ENCODE measurements at regions not wholly inside any gene's neighbourhood (a gene's known extent, or its start where the extent isn't known, plus 50 kb on each side); places are given as distances from the start of the nearest gene placed in this dataset.

DNA sequence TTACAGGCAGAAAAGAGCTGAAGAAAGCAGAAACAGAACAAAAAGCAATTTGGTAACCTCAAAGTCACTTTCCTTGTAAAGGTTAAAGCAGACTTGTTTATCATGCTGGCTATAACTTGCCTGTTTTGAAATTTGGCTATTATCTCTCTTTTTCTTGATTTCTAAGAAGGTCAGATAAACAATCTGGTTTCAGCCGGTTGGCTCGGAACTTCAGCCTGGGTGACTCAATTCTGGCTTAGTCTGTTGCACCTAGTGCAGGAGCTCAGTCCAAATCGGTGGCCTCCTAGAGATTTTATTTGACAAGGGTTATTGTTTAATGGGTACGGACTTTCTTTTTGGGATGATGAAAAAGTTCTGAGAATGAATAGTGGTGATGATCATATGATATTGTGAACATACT, 367.1 kb upstream of the B3GAT1 start:
- no peak for TF ChIP-seq EZH2phosphoT487 (IDR thresholded peaks at IDR 0.05; ENCODE audit: borderline replicate concordance)
- TF ChIP-seq, protein P1, sequence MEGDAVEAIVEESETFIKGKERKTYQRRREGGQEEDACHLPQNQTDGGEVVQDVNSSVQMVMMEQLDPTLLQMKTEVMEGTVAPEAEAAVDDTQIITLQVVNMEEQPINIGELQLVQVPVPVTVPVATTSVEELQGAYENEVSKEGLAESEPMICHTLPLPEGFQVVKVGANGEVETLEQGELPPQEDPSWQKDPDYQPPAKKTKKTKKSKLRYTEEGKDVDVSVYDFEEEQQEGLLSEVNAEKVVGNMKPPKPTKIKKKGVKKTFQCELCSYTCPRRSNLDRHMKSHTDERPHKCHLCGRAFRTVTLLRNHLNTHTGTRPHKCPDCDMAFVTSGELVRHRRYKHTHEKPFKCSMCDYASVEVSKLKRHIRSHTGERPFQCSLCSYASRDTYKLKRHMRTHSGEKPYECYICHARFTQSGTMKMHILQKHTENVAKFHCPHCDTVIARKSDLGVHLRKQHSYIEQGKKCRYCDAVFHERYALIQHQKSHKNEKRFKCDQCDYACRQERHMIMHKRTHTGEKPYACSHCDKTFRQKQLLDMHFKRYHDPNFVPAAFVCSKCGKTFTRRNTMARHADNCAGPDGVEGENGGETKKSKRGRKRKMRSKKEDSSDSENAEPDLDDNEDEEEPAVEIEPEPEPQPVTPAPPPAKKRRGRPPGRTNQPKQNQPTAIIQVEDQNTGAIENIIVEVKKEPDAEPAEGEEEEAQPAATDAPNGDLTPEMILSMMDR (conservative IDR thresholded peaks at IDR 0.05; ENCODE audit: low read length): no peak
- no peaks in the 10 kb centered on the region for H3K79me2 ChIP-seq (ENCODE audit: insufficient read depth, low read length)
- no peaks in the 10 kb centered on the region for H3K9me2 ChIP-seq (replicated peaks; ENCODE audit: low read depth, low read length)
- no peaks in the 10 kb centered on the region for H3K4me1 ChIP-seq (ENCODE audit: insufficient read depth, low read length, poor library complexity, severe bottlenecking)
- H3K4me2 ChIP-seq (ENCODE audit: low read depth, low read length, poor library complexity, severe bottlenecking): no peak overlapping the region
- no peaks in the 10 kb centered on the region for H3F3A ChIP-seq (ENCODE audit: low read depth)
- no peaks in the 10 kb centered on the region for H4K20me1 ChIP-seq (ENCODE audit: insufficient read depth, low read length, poor library complexity, severe bottlenecking)
- H3K27me3 ChIP-seq (ENCODE audit: insufficient read depth, low read length, poor library complexity, severe bottlenecking): no peaks in the 10 kb centered on the region
- no peaks in the 10 kb centered on the region for H3K36me3 ChIP-seq (ENCODE audit: insufficient read depth, low read length)
- H3K9ac ChIP-seq (ENCODE audit: low read depth, low read length, poor library complexity, severe bottlenecking): no peak overlapping the region
- no peak overlapping the region for H2AFZ ChIP-seq (ENCODE audit: low read length)
- peaks cover 6% of the 10 kb centered on the region for H3K9me3 ChIP-seq (ENCODE audit: insufficient read depth, low read depth, low read length)
- H3K4me3 ChIP-seq (ENCODE audit: low read length, poor library complexity, severe bottlenecking): no peak overlapping the region

DNA sequence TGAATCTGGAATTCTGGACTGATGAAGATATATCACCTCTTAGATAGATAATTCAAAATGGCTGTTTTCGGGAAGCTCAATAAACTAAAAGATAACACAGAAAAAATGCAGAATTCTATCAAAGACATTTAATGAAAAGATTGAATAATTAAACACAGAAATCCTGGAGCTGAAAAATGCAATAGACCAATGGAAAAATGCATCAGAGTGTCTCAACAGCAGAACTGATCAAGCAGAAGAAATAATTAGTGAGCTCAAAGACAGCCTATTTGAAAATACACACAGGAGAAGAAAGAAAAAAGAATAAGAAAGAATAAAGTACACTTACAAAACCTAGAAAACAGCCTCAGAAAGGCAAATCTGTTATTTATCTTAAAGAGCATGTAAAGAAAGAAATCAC, 356.4 kb upstream of the B3GAT1 start:
- Histone ChIP-seq H3K4me1 (ENCODE audit: insufficient read depth, low read length, poor library complexity, severe bottlenecking) (no peaks in the 10 kb centered on the region), H3K9ac (ENCODE audit: low read depth, low read length, poor library complexity, severe bottlenecking) (no peak overlapping the region), H3K36me3 (ENCODE audit: insufficient read depth, low read length) (no peaks in the 10 kb centered on the region), H3F3A (ENCODE audit: low read depth) (no peaks in the 10 kb centered on the region), H3K79me2 (ENCODE audit: insufficient read depth, low read length) (no peaks in the 10 kb centered on the region), H2AFZ (ENCODE audit: low read length) (no peak overlapping the region), H3K9me2 (replicated peaks; ENCODE audit: low read depth, low read length) (no peaks in the 10 kb centered on the region), H4K20me1 (ENCODE audit: insufficient read depth, low read length, poor library complexity, severe bottlenecking) (no peaks in the 10 kb centered on the region), H3K4me2 (ENCODE audit: low read depth, low read length, poor library complexity, severe bottlenecking) (no peak overlapping the region), H3K9me3 (ENCODE audit: insufficient read depth, low read depth, low read length) (peaks cover 27% of the 10 kb centered on the region; the same call in 1 of the 2 replicates), H3K27me3 (ENCODE audit: insufficient read depth, low read length, poor library complexity, severe bottlenecking) (no peaks in the 10 kb centered on the region), H3K4me3 (ENCODE audit: low read length, poor library complexity, severe bottlenecking) (no peak overlapping the region)
- TF ChIP-seq, protein P1 (conservative IDR thresholded peaks at IDR 0.05; ENCODE audit: low read length): no peak
- no peak for TF ChIP-seq EZH2phosphoT487 (IDR thresholded peaks at IDR 0.05; ENCODE audit: borderline replicate concordance)

DNA sequence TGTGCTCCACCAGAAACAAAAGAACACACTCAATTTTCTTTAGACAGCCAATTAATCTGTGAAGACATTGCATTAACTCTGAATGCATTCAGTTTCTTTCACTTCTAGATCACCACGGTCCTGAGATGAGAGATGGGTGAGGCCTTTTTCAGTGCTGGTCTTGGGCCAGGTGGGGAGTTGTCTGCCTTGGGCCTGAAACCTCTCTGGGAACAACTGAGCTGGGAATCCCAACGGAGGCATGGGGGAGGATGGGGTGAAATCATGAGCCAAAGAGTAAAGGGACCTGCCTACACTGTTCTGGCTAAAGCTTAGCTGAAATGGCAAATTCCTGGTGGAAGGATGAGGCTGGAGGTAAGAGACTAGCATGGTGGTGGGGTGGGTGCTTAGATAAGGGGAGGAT, 353.5 kb upstream of the B3GAT1 start:
- peaks cover 38% of the 10 kb centered on the region; the same call in 1 of the 2 replicates for H3K9me3 ChIP-seq (ENCODE audit: insufficient read depth, low read depth, low read length)
- H3K79me2 ChIP-seq (ENCODE audit: insufficient read depth, low read length): no peaks in the 10 kb centered on the region
- no peaks in the 10 kb centered on the region for H3F3A ChIP-seq (ENCODE audit: low read depth)
- no peak overlapping the region for H2AFZ ChIP-seq (ENCODE audit: low read length)
- no peaks in the 10 kb centered on the region for H3K27me3 ChIP-seq (ENCODE audit: insufficient read depth, low read length, poor library complexity, severe bottlenecking)
- H3K9ac ChIP-seq (ENCODE audit: low read depth, low read length, poor library complexity, severe bottlenecking): no peak overlapping the region
- H3K36me3 ChIP-seq (ENCODE audit: insufficient read depth, low read length): no peaks in the 10 kb centered on the region
- H3K4me1 ChIP-seq (ENCODE audit: insufficient read depth, low read length, poor library complexity, severe bottlenecking): no peaks in the 10 kb centered on the region
- H3K4me3 ChIP-seq (ENCODE audit: low read length, poor library complexity, severe bottlenecking): no peak overlapping the region
- no peaks in the 10 kb centered on the region for H3K9me2 ChIP-seq (replicated peaks; ENCODE audit: low read depth, low read length)
- H4K20me1 ChIP-seq (ENCODE audit: insufficient read depth, low read length, poor library complexity, severe bottlenecking): no peaks in the 10 kb centered on the region
- no peak overlapping the region for H3K4me2 ChIP-seq (ENCODE audit: low read depth, low read length, poor library complexity, severe bottlenecking)
- TF ChIP-seq, protein P1 (conservative IDR thresholded peaks at IDR 0.05; ENCODE audit: low read length): no peak
- TF ChIP-seq EZH2phosphoT487 (IDR thresholded peaks at IDR 0.05; ENCODE audit: borderline replicate concordance): no peak

All from Loucy (cell line).